Activated CD8-positive, alpha-beta memory T cell treated with anti-CD3 and anti-CD28 coated beads for 4 hours (primary cell): ENCODE measurements at regions not wholly inside any gene's neighbourhood (a gene's known extent, or its start where the extent isn't known, plus 50 kb on each side); places are given as distances from the start of the nearest gene placed in this dataset.

ENCODE experiments used
- DNase-seq, 2 donors: peaks; one replicate each; pipeline ENCODE4 v3.0.0-alpha.2; 2020; ENCODE audit warnings: low read depth in 2 of 2

DNA sequence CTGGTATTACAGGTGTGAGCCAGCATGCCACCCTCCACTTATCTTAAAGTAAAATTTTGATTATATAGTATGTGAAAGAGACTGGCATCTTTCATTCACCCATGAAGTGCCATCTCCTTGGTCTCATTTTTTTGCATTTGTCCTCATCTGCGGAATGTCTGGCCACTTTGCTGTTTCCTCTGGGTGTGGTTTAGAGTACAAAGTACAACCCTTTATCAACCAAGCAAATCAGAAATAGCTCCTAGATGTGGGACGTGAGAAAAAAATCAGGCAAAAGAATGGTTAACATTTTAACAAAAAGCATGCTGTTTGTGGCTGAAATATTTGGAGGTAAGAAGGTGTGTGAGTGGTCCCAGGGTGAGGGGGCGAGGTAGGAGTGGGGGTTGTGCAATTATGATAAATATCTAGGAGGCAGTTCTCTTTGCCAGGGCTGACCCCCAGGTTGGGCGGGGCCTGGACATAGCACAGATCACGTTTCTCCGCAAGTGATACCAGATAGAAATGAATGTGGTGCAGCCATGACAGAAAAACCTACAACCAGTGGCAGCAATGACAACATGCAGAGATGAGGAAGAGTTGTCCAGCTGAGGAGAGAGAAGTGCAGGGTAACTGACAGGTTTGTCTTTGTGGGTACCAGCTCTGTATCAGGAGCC lies 115.8 kb upstream of the SERTAD2 start:
- no peak for DNase-seq

DNA sequence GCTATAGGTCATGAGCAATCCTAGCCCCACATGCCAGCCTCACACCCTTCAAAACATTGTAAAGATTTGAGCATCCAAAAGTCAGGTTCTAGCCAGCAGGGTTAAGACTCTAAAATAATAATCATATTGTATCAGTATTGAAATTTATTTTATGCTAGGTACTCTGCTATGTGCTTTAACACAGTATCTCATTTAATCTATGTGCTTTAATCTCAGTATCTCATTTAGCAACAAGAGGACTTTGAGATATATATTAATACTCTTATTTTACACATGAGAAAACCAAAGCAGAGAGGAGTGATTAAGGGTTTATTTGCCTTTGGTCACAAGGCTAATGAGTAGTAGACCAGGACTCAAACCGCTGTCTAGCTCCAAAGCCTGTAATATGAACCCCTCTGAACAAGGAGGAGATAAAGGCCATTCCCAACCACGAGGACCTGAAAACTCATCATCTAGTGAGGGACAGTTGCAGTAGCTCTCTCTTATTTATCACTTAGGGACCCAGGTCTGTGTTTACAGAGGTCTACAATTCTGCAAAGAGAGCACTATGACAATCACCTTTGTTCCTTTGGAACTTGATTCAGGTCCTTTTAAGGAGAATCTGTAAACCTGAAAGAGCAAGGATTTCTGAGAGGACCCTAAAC lies 116.5 kb upstream of the SERTAD2 start:
- DNase-seq, result no peak

DNA sequence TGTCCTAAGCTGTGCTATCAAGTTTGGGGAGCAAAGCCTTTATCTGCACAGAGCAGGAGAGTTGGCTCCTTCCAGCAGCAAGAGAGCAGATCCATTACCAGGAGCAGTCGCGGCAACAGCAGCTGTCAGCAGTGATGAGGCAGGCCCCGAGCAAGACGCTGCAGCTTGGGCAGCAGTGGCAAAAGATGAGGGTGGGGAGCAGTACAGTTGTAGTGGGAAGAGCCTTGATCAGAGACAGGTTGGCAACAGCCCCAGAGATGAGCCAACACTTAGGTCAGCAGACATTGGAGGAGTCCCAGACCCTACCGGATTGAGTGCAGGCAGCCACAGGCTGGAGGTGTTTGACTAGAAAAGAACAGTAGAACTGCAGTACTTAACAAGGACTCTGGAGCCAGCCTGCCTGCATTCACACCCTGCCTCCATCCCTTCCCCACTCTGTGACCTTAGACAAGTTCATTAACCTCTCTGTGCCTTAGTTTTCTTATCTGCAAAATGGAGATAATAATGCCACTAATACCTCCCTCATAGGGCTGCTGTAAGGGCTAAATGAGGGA lies 117.1 kb upstream of the SERTAD2 start:
- no peak for DNase-seq

DNA sequence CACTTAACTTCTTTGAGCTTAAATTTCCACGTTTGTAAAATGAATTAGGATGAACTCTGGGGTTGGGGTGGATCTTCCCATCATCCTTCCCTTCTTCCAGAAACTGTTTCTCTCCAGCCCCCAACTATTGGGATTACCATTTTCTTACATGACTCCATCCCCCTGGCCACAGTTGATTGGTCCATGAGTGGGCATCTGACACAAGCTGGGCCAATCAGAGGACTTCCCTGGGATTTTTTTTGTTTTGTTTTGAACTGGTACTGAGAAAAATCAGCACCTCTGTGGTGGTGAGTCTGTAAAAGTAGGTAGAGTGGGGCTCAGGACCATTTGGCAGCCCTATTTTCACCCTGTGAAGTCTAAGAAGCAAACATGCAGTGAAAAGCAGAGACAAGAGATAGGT lies 118.0 kb upstream of the SERTAD2 start:
- DNase-seq, result no peak

DNA sequence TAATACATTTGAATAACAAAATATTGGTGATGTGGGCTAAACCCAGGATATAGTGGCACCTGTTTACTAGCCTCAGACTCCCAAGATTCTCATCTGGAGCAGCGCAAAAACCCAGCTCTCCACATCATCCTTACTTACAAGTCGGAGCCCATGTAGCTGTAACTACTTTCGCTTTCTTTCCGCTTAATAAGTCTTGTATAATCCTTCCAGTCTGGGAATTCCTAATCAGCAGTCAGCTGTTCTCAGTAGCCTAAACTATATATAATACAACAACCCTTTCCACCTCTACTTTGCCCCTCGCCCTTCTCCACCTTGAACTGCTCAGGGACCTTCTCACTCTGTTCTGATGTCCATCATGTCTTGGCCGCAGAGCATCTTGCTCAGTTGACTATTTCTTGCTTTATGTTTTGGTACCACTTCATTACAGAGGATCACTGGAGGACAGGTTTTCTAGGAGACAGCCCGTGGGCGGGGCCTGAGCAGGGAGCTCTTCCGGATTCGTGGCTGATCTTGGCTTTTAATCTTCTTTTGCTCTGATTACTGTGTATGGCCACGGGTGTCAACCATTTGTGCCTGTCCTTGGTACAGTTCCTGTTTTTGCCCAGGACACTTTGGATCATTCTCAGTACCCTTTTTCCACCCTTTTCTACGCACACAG lies 119.9 kb upstream of the SERTAD2 start:
- DNase-seq, result no peak

DNA sequence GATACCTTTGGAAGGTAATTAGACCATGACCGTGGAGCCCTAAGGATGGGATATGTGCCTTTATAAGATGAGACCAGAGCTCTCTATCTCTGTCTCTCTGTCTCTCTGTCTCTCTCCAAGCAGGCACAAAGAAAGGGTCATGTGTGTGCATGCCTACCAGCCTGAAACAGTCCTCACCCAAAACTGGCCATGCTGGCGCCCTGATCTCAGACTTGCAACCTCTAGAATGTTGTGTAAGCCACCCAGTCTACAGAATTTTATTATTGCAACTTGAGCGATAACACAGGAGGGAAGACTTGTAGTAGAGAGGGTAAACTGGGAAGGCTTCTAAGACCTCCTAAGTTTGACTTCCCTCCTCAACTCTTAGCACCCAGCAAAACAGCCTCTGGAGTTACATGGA lies 124.1 kb upstream of the SERTAD2 start:
- no peak for DNase-seq

DNA sequence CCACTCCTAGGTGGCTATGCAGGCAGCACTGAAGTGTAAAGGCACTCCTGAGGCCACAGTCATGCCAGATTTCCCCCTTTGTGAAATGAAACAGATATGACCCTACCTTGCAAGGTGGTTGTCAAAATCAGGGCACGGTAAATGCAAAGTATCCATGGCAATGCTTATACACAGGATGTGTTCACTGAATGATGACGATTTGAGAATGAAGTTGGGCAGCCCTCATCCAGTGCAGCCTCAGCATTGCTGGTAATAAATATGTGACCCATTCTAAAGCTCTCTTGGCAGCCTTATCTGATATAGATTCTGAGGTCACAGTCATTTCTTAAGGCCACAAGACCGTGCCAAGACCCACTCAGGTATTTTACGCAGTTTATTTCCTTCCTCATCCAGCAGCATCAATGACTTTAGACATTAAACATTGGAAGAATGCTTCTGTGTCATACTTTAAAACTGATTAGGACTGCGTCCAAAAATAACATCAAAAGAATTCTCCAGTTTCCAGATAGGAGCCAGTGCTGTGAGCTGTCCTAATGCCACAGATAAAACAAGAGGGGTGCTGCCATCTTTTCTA lies 125.5 kb upstream of the SERTAD2 start:
- no peak for DNase-seq

DNA sequence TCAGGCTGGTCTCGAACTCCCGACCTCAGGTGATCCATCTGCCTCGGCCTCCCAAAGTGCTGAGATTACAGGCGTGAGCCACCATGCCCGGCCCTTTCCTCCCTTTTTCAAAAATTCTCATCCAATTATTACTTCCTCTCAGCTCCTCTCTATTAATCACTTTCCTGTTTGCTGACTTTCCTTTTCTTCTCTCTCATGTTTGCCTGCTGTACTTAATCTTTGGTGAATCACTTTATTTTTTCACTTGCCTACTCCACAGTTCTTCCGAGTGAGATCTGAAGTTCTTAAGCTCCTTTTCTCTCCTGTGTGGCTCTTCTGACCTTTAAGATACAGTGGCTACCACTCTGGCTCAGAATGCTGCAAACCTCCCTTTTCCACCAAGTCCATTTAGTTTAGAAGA lies 126.3 kb upstream of the SERTAD2 start:
- no peak for DNase-seq

DNA sequence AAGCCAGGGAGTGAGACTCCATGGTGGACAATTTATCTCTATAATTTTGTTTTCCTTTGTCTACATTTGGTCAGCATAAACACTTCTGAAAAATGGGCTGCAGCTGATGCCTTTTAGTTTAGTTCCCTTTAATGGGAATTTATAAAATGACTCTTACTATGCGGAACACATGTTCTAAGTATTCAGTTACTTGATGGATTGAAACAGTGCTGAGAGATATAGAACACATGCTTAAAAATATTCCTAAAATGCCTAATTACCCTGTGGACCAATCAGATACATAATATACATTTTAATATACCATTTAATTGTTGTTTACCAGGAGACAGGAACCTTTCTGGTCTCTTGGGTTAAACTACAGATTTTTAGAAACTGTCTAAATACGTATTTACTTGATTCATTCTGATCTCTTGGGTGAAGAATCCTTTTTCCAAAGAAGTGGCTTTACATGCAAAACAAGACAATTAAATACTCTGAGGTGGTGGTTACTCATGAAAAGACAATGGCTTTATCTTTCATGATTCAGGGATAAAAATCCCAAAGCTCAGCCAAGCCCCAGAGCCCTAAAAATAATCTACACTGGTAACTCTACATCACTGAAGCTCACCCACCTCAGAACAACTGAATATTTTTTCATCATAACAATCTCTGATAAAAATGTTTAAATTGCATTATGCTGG lies 128.1 kb upstream of the SERTAD2 start:
- DNase-seq, result no peak

DNA sequence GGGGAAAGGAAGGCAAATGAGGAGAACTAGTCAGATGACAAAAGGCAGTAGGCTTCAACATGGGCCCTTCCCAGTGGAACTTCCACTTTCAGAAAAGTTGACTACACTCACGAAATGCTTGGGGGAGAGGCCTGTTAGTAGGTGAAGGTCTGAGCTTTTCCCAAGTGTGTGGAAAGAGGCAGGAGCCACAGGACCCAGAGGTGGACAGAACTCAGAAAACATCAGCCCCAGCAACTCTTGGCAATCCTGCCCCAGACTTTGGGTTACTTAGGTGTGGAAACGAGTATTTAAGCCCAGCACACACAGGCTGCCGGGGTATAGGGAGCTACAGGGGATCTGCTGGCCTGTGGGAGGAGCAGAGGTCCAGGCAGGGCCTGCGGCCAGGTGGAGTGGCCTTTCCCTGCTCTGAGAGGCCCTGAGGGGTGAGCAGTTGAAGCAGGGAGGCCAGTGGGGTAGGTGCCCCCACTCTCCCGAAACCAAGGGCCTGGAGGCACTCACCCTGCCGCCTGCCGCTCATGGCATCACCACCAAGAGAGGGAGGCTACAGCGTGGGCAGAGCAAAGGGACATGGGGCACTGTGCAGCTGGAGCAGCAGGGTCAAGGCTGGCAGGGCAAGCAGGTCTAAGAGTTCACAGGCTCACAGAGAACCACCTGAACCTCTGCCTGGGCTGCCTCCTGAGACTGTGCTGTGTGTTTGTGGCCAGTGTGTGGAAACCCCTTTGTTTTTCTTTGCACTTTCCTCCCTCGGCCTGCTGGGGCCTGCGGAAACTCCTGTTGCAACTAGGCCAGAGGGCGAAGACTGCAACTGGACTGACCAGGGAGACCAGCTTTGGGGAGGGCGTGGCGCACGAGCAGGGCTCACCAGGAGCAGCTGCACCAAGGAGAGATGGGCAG lies 130.7 kb upstream of the SERTAD2 start:
- no peak for DNase-seq

DNA sequence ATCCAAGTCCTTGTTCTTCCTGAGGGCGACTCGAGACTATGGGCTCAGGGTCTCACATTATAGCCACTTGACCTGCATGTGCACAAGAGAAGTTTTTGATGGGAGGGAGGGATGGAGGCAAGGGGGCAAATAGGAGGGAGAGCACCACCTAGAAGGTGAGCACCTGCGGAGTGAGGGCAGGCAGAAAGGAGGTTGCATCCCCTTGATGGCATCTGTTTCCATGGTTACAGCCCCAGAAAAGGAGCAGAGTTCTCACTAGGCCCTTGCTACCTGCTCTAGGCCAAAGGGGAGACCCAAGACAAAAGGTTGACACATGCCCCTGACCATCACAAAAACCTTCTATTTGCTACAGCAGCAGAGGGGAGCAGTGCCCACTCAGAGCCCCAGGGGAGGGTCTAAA lies 131.5 kb upstream of the SERTAD2 start:
- DNase-seq, result no peak

DNA sequence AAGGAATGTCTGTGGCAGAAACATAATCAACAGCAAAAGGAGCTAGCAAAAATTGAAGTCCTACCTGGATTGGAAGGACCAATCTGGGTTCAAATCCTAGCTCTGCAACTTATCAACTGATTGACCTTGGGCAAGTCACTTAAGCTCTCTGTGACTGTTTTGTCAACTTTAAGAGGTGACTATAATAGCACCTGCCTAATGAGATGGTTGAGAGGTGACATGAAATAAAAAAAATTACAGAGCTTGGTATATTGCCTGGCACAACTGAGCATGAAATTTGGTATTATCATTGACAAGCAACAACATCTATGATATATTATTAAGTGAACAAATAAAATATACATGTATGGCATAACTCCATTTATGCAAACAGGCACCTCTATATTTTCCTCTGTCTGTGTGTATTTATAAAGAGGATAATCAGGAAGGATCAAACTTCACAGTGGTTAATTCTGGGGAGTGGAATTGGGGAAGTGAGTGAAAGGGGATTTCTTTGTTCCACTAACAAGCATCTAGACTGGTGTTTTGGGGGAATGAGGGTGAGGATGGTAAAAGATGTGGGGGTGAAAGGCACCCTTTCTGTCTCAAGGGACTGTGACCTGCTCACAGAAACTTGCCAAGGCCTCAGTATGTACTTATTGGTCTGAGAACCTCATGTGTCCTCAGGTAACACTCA lies 132.8 kb upstream of the SERTAD2 start:
- no peak for DNase-seq

DNA sequence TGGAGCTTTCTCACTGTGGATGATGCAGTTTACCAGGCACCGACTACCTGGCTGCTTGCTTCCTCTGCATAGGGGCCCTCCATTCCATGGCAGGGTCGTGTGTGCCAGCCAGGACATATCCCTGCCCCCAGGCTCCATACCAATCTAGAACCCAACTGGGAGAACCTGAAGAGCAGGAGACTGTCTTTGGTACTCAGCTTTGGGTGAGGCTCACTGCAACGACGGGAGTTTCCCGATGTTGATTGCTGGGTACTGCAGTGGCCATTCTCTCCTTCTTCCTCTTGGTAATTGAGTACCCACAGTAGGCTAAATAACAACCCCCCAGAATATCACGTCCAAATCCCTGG lies 133.3 kb upstream of the SERTAD2 start:
- DNase-seq, result no peak

DNA sequence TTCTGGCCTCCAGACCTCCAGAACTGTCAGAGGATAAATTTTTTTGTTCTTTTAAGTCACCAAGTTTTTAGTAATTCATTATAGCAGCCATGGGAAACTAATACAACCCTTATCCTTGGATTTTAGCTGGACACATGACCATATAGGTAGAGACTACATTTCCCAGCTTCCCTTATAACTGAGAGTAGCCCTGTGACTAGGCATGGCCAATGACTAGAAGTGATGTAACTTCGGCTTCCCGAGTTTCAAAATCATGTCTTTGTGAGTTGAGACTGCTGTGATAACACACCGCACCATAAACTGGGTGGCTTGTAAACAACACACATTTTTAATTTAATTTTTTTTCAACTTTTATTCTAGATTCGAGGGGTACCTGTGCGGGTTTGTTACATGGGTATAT lies 134.0 kb upstream of the SERTAD2 start:
- no peak for DNase-seq

DNA sequence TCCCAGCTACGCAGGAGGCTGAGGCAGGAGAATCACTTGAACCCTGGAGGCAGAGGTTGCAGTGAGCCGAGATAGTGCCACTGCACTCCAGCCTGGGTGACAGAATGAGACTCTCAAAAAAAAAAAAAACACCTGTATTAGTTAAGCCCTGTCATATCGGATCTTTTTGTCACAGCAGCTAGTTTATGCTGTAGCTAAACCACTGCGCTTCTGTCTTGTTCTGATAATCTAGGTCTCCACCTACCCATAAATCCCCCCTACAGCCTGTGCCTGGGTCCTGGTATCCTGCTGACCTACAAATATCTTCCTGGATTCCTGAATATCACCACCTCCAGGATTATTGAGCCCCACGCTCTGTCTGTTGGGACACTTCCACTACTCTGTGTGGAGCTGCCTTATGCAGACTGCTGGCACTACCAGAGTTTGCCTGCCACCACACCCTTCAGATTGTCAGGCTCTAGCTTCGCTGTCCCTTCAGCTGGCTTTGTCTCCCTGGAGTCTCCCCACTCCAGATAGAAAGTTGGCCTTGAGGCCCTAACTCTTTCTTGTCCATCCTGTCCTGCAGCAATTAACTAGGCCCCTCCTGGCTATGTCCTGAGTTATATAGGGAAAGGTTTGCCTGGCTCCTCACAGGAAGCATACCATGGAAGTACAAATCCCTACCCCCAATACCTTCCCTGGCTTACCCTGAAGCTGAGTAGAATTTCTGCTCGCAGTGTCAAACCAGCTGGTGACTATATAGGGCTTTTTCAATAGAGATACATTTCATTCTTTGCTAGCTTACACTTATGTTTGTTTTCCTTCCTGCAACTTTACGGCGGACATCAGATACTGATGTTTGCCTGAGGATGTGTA lies 136.0 kb upstream of the SERTAD2 start:
- no peak for DNase-seq

DNA sequence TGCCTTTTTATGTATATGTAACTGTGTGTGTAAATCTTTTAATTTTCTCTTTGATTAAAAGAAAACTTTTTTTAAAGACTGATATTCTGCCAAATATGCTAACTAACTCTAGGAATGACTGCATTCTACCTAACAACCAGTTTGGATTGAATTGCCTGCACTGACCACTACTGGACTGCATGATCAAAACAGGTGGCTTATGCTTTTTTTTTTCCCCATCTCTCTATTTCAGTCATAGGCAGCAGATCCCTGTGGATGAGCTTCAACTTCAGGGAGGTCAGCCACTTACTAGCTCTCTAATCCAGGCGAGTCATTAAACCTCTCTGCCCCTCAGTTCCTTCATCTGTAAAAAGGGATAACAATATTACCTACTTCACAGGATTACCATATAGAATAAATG lies 138.6 kb upstream of the SERTAD2 start:
- DNase-seq, result no peak

DNA sequence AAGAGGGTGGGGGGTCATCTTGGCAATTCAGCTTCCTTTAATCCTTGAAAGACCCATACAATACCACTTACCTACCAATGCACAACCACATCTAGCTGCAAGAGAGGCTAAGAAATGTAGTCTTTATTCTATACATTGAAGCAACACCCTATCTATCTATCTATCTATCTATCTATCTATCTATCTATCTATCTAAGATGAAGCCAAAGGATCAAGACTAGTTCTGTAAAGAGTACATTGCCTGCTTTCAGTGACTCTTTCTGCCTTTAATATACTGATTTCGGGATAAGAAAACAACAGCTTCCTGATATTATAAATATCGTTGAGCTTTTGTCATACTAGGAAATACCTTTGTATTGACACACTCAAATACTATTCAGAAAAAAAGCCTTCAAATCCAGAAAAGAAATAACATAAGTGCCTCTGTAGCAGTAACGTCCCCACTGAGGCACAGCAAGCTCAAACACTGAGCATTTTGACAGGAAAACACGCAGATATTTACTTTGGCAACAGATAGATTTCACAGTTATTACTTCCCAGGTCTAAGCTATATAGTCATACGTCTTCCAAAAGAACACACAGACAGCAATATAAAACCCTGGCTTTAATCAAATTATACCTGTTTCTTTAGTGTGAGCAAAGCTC lies 139.4 kb upstream of the SERTAD2 start:
- no peak for DNase-seq

DNA sequence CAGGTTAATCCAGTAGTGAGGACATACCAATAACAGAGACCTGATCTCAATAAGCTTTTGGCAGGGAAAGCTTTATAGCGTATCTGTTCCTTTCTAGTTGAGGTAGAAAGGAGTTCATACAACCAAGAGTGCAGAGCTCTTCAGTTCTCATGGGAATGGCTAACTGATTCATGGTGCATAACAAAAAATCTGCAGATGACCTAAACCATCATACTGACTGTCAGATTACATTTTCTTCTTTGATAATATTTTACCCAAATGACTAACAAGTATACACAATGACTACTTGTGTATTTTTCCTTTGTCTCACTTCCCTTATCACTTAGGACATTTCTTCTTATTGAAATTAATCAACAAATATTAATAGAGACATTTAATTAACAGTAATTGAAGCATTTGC lies 140.0 kb upstream of the SERTAD2 start:
- no peak for DNase-seq

DNA sequence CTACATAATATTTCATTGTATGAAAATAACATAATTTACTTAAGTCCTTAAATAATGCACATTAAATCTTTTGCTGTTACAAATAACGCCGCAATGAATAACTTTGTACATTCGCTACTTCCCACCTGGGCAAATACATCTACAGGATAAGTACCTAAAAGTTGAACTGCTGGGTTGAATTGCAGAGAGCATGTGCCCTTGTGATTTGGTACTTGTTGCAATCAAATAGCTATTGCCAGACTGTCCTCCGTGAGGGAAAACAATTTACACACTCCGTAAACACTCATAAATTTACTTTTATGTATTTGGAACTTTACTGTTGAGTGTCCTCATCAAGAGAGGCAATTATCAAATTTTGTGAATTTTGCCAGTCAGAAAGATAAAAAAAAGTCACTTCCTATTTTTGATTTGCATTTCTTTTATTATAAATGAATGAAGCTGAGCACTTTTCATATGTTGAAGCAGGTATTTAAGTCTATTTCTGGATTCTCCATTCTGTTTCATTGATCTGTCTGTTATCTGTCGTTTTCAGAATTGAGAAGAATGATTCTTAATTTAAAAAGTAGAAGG lies 140.8 kb upstream of the SERTAD2 start:
- DNase-seq, result no peak
